Smooth muscle cell (in vitro differentiated cells): ENCODE measurements at regions not wholly inside any gene's neighbourhood (a gene's known extent, or its start where the extent isn't known, plus 50 kb on each side); places are given as distances from the start of the nearest gene placed in this dataset.

Experiments
- DNase-seq: peaks from one replicate; lab custom pipeline; 2025; ENCODE audit not compliant: unreplicated experiment; lab: John Stamatoyannopoulos, UW
- H2AFZ ChIP-seq: fragments of 200-600 bp; sonication (generic); 2 replicates; pipeline ENCODE4 v1.6.0; 2016; ENCODE audit warnings: antibody characterized with exemption, low read depth, mild to moderate bottlenecking
- H3F3A ChIP-seq: fragments of 200-600 bp; sonication (generic); 2 replicates; pipeline ENCODE4 v1.6.0; 2017; ENCODE audit warnings: antibody characterized with exemption, low read depth
- H3K27ac ChIP-seq: fragments of 200-600 bp; sonication (generic); 2 replicates; pipeline ENCODE4 v1.5.1; 2016; ENCODE audit warnings: low read depth, mild to moderate bottlenecking
- H3K27me3 ChIP-seq: fragments of 200-600 bp; sonication (generic); 2 replicates; pipeline ENCODE4 v1.6.1; 2016; ENCODE audit warnings: low read depth, mild to moderate bottlenecking
- H3K36me3 ChIP-seq: fragments of 200-600 bp; sonication (generic); 2 replicates; pipeline ENCODE4 v1.5.1; 2016; ENCODE audit warnings: low read depth
- H3K4me1 ChIP-seq: fragments of 200-600 bp; sonication (generic); 2 replicates; pipeline ENCODE4 v1.5.1; 2016; ENCODE audit warnings: low read depth
- H3K4me2 ChIP-seq: fragments of 200-600 bp; sonication (generic); 2 replicates; pipeline ENCODE4 v1.6.0; 2016; ENCODE audit warnings: mild to moderate bottlenecking
- H3K4me3 ChIP-seq: fragments of 200-600 bp; sonication (generic); 2 replicates; pipeline ENCODE4 v1.5.1; 2016; ENCODE audit warnings: mild to moderate bottlenecking
- H3K79me2 ChIP-seq: fragments of 200-600 bp; sonication (generic); 2 replicates; pipeline ENCODE4 v1.6.0; 2016; ENCODE audit warnings: low read depth, mild to moderate bottlenecking
- H3K9ac ChIP-seq: fragments of 200-600 bp; sonication (generic); 2 replicates; pipeline ENCODE4 v1.6.0; 2016; ENCODE audit warnings: low read depth
- H3K9me3 ChIP-seq: fragments of 200-600 bp; sonication (generic); replicated peaks from 2 replicates; pipeline ENCODE4 v1.5.1; 2016; ENCODE audit warnings: low read depth
- H4K20me1 ChIP-seq: fragments of 200-600 bp; sonication (generic); 2 replicates; pipeline ENCODE4 v1.6.0; 2016; ENCODE audit warnings: low read depth
- WGBS: methylation state at CpG from one replicate; pipeline ENCODE4 v1.1.7; 2016; ENCODE audit warnings: low lambda C conversion rate; 5-methylcytosine and 5-hydroxymethylcytosine counted together
- TF ChIP-seq, protein P1 (sequence below): fragments of 200-600 bp; sonication (generic); IDR thresholded peaks from 2 replicates; pipeline ENCODE4 v1.5.1; 2017; ENCODE audit warnings: borderline replicate concordance, mild to moderate bottlenecking, antibody characterized with exemption; ENCODE audit not compliant: insufficient read depth, poor library complexity, severe bottlenecking

GRCh38 chr5:56466136-56466816 lies 233.1 kb upstream of the ANKRD55 start:
- no peak overlapping the region for H3K9ac ChIP-seq
- WGBS = 82% methylated on average over 7 of the region's 7 CpGs
- H3K9me3 ChIP-seq = no peaks in the 10 kb centered on the region
- no peaks in the 10 kb centered on the region for H3K4me1 ChIP-seq
- peaks cover 5% of the 10 kb centered on the region for H3F3A ChIP-seq
- TF ChIP-seq, protein P1, sequence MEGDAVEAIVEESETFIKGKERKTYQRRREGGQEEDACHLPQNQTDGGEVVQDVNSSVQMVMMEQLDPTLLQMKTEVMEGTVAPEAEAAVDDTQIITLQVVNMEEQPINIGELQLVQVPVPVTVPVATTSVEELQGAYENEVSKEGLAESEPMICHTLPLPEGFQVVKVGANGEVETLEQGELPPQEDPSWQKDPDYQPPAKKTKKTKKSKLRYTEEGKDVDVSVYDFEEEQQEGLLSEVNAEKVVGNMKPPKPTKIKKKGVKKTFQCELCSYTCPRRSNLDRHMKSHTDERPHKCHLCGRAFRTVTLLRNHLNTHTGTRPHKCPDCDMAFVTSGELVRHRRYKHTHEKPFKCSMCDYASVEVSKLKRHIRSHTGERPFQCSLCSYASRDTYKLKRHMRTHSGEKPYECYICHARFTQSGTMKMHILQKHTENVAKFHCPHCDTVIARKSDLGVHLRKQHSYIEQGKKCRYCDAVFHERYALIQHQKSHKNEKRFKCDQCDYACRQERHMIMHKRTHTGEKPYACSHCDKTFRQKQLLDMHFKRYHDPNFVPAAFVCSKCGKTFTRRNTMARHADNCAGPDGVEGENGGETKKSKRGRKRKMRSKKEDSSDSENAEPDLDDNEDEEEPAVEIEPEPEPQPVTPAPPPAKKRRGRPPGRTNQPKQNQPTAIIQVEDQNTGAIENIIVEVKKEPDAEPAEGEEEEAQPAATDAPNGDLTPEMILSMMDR = no peak
- no peak overlapping the region for H3K27ac ChIP-seq
- no peak overlapping the region for H3K4me2 ChIP-seq
- H3K79me2 ChIP-seq = no peaks in the 10 kb centered on the region
- H3K27me3 ChIP-seq = no peaks in the 10 kb centered on the region
- H3K4me3 ChIP-seq = no peak overlapping the region
- H2AFZ ChIP-seq = no peak overlapping the region
- no peak for DNase-seq
- no peaks in the 10 kb centered on the region for H4K20me1 ChIP-seq
- no peaks in the 10 kb centered on the region for H3K36me3 ChIP-seq

DNA sequence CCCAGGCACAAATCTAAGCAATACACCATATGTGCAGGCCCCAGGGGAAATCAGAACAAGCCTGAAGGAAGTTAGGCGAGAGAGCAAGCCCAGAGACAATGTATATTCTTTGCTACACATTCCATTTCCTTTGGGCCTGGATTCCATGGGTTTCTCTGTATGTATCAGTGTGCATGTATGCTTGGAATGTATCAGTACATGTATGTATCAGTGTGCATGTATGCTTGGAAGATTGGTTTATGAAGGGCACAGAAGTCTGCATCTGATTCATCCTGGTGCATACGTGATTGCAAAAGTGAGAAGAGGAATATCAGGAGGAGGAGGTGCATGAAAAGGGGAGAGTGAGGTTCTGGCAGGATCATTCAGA lies 232.6 kb upstream of the ANKRD55 start:
- WGBS = 74% methylated on average over 2 of the region's 2 CpGs

GRCh38 chr5:56464935-56465768 lies 232.0 kb upstream of the ANKRD55 start:
- H2AFZ ChIP-seq = peak overlapping the region; percentile 21
- H3K4me3 ChIP-seq = no peak overlapping the region
- TF ChIP-seq, protein P1 = no peak
- H3K4me1 ChIP-seq = no peaks in the 10 kb centered on the region
- no peaks in the 10 kb centered on the region for H3K27me3 ChIP-seq
- H3K4me2 ChIP-seq = no peak overlapping the region
- H3K27ac ChIP-seq = no peak overlapping the region
- H3K9ac ChIP-seq = no peak overlapping the region
- no peak for DNase-seq
- H3K79me2 ChIP-seq = no peaks in the 10 kb centered on the region
- WGBS = 84% methylated on average over 10 of the region's 10 CpGs
- no peaks in the 10 kb centered on the region for H3K9me3 ChIP-seq
- H3K36me3 ChIP-seq = no peaks in the 10 kb centered on the region
- H4K20me1 ChIP-seq = no peaks in the 10 kb centered on the region
- peaks cover 8% of the 10 kb centered on the region for H3F3A ChIP-seq

More for the DNA sequence above, 232.6 kb upstream of the ANKRD55 start:
- H3K9me3 ChIP-seq = no peaks in the 10 kb centered on the region
- H3K4me1 ChIP-seq = no peaks in the 10 kb centered on the region
- H4K20me1 ChIP-seq = no peaks in the 10 kb centered on the region
- H3K79me2 ChIP-seq = no peaks in the 10 kb centered on the region
- H3K9ac ChIP-seq = no peak overlapping the region
- H3K4me2 ChIP-seq = no peak overlapping the region
- H2AFZ ChIP-seq = peak overlapping the region; percentile 21
- TF ChIP-seq, protein P1 = no peak
- DNase-seq = no peak
- H3K27ac ChIP-seq = no peak overlapping the region
- H3K36me3 ChIP-seq = no peaks in the 10 kb centered on the region
- H3K4me3 ChIP-seq = no peak overlapping the region
- peaks cover 5% of the 10 kb centered on the region for H3F3A ChIP-seq
- H3K27me3 ChIP-seq = no peaks in the 10 kb centered on the region
